ENCODE measurements at regions not wholly inside any gene's neighbourhood (a gene's known extent, or its start where the extent isn't known, plus 50 kb on each side); places are given as distances from the start of the nearest gene placed in this dataset.

DNA sequence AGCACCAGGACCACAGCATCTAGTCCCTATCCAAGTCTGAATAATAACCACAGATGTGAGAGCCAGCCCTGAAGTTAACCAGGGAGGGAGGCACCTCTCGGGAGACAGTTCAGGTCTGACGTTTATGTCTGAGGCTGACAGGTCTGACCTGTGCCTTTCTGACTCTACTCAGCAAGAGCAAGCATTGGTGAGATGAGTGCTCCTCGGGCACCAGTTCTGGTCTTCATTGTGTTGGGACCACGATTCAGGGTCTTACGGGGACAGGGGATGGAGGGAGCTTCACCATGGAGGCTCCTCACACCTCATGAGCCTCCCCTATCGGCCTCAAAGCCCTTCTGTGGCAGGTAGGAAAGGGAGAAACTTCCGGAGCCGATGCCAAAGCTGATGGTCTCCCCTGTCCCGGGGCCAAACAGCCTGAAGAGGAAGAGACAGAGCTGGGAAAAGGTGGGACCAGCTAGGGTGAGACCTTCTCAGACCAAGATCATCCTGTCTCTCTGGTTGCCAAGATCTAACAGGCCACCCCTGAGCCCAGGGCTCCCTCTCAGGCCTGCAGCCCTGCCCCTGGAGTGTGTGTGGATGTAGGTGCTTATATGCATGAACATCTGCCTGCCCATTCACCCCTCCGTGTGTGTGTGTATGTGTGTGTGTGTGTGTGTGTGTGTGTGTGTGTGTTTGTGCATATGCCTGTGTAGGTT lies 170.5 kb downstream of the VEGFA start:
- Histone ChIP-seq H3K9ac (ENCODE audit: low read length) (no peak overlapping the region), H3K36me3 (ENCODE audit: control insufficient read depth, low read depth, low read length) (no peaks in the 10 kb centered on the region), H3K4me1 (ENCODE audit: control insufficient read depth, low read depth, low read length) (no peaks in the 10 kb centered on the region), H3K9me3 (ENCODE audit: control insufficient read depth, low read depth, low read length) (no peaks in the 10 kb centered on the region), H3K27me3 (ENCODE audit: control insufficient read depth, insufficient read depth, low read length) (no peaks in the 10 kb centered on the region), H3K27ac (ENCODE audit: low read length) (no peak overlapping the region), H3K4me3 (ENCODE audit: low read length) (no peak overlapping the region)

DNA sequence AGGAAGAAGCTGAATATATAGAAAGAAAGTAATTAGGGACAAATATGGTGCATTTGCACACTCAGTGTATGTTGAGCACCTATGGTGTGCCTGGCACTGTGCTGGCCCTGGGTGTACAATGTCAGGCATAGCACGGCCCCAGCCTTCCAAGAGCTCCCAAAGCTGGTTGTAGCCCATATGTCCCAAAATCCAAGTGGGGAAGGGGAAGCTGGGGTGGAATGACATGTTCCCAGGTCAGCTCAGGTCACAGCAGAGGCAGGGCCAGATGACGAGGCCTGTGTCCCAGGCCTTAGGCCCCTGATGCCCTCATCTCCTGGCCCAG lies 170.0 kb downstream of the VEGFA start:
- Histone ChIP-seq H3K4me3 (ENCODE audit: low read length) (no peak overlapping the region), H3K27me3 (ENCODE audit: control insufficient read depth, insufficient read depth, low read length) (no peaks in the 10 kb centered on the region), H3K4me1 (ENCODE audit: control insufficient read depth, low read depth, low read length) (no peaks in the 10 kb centered on the region), H3K36me3 (ENCODE audit: control insufficient read depth, low read depth, low read length) (no peaks in the 10 kb centered on the region), H3K9ac (ENCODE audit: low read length) (no peak overlapping the region), H3K27ac (ENCODE audit: low read length) (no peak overlapping the region), H3K9me3 (ENCODE audit: control insufficient read depth, low read depth, low read length) (no peaks in the 10 kb centered on the region)

DNA sequence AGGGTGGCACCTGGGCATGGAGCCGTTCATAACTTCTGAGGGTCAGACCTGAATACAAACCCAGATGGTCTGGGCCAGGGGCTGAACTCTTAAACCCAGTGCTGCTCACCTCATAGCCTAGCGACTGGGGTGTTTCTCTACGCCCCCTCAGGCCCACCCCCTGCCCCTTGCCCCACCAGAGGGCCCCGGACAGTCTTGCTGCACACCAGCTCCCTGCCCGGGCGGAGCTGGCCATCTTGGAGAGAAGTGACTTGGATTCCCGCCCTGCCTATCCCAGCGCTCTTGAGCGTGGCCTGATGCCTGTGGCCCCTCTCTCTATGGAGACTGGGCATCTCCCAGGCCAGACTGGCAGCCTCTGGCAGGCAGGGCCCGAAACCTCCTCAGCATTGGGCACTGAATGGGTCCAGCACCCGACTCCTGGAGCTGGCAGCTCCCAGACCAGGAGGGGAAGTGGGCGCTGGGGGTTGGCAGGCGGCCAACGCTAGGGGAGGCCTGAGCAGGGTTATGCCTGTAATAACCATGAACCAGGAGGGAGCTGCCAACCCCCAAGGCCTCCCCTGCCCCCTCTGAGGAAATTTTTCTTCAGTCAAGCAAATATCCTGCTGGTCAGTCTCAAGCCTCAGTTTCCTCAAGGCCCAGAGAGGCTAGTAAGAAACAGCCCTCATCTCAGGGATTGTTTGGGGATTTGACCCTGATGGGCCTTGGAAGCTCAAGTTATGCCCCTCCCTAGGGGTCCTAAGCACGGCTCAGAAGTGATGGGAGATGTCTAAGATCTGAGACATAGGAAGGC lies 169.5 kb downstream of the VEGFA start:
- no peaks in the 10 kb centered on the region for H3K9me3 ChIP-seq (ENCODE audit: control insufficient read depth, low read depth, low read length)
- H3K9ac ChIP-seq (ENCODE audit: low read length): no peak overlapping the region
- no peaks in the 10 kb centered on the region for H3K36me3 ChIP-seq (ENCODE audit: control insufficient read depth, low read depth, low read length)
- H3K4me1 ChIP-seq (ENCODE audit: control insufficient read depth, low read depth, low read length): no peaks in the 10 kb centered on the region
- H3K4me3 ChIP-seq (ENCODE audit: low read length): no peak overlapping the region
- no peak overlapping the region for H3K27ac ChIP-seq (ENCODE audit: low read length)
- no peaks in the 10 kb centered on the region for H3K27me3 ChIP-seq (ENCODE audit: control insufficient read depth, insufficient read depth, low read length)

DNA sequence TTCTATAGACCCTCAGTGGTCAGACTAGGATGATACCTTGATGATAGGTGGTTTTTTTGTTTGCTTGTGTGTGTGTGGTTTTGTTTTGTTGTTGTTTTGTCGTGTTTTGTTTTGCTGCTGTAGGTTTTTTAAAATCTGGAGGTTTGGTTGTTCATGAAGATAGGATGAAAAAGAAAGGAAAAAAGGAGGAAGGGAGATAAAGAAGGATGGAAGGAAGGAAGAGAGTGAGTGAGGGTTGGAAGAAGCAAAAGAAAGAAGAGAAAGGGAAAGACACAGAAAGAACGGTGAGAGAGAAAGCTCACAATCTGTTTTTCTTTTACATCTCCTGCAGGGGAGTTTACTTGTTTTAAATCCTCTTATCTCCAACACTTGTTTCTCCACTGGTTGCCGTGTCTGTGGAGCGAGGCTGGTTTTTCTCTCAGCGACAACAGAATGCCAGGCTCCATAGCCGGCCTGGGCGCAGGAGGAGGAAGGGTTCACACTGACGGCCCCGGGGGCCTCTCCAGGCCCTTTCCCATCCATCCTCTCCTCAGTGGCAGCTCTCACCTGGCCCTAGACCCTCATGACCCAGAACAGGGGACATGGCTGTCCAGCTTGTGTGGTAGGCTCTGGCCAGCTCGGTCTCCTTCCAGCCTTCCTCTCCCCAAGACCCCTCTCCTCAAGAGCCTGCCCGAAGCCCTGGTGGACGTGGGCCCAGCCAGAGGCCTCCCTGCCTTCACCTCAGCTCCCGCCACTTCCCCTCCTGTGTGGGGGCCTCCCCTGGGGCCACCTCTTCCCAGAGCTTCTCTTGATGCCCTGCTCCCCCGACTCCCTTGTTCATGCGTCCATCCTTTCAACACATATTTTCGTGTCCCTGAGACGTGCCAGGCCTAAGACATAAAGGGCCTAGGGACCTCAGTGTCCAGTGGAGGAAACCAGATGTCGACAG lies 168.4 kb downstream of the VEGFA start:
- no peaks in the 10 kb centered on the region for H3K4me1 ChIP-seq (ENCODE audit: control insufficient read depth, low read depth, low read length)
- no peak overlapping the region for H3K9ac ChIP-seq (ENCODE audit: low read length)
- no peaks in the 10 kb centered on the region for H3K27me3 ChIP-seq (ENCODE audit: control insufficient read depth, insufficient read depth, low read length)

DNA sequence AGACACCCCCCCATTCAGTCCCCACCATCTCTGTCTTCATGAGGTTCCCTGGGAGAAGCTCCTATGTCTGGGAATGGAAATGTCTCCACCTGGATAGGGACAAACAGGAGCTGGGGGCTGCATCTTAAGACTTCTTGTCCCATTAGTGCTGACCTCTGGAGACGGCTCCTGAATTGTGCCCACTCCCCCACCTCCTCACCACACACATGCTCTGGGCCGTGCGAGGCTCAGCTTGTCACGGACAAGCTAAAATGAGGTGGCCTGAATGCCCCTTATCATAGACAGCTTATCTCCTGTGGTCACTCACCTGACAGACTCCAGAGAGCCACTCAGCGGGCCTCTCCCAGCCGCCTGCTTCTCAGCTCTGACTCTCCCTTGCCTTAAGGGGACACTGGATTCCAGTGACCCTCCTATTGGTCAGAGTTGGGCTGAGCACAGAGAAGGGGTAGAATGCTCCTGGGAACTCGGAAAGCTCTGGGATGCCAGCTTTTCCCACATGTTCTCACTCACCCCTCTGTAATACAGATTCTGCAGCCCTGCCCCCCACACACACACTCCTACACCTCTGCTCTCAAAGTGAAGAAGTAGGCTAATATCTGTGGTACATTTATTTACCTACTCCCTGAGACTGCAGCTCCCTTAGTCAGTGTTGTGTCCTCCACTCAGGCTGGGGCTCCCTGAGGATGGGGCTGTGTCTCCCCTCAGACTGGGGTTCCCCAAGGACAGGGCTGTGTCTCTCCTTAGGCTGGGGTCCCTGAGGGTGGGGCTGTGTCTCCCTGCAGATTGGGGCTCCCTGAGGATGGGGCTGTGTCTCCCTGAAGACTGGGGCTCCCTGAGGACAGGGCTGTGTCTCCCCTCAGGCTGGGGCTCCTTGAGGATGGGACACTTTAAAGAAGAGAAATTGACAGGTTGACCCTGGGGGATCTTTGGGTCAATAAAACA lies 167.5 kb downstream of the VEGFA start:
- Histone ChIP-seq H3K9ac (ENCODE audit: low read length) (no peak overlapping the region), H3K9me3 (ENCODE audit: control insufficient read depth, low read depth, low read length) (no peaks in the 10 kb centered on the region), H3K27me3 (ENCODE audit: control insufficient read depth, insufficient read depth, low read length) (no peaks in the 10 kb centered on the region), H3K27ac (ENCODE audit: low read length) (no peak overlapping the region), H3K4me1 (ENCODE audit: control insufficient read depth, low read depth, low read length) (no peaks in the 10 kb centered on the region), H3K4me3 (ENCODE audit: low read length) (no peak overlapping the region), H3K36me3 (ENCODE audit: control insufficient read depth, low read depth, low read length) (no peaks in the 10 kb centered on the region)

More for the DNA sequence above, 168.4 kb downstream of the VEGFA start:
- no peaks in the 10 kb centered on the region for H3K9me3 ChIP-seq (ENCODE audit: control insufficient read depth, low read depth, low read length)
- H3K27ac ChIP-seq (ENCODE audit: low read length): no peak overlapping the region
- H3K36me3 ChIP-seq (ENCODE audit: control insufficient read depth, low read depth, low read length): no peaks in the 10 kb centered on the region
- no peak overlapping the region for H3K4me3 ChIP-seq (ENCODE audit: low read length)

DNA sequence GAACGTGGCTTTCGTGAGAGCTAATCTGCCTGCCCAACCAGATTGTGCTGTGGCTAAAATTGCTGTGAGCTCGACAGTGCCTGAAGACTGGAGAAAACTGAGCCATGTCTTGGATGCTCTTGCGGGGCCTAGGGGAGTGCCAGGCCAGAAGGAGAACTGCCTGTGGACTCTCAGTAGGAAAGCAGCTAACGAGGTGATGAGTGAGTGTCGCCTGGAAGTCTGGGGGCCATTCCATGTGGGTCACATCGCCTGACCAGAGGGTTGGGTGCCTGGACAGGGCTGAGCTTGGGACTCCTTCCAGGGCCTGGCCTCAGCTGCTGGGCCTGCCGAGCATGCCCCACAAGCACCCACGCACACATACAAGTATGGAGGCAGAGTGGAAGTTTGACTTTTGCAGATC lies 166.5 kb downstream of the VEGFA start:
- no peaks in the 10 kb centered on the region for H3K36me3 ChIP-seq (ENCODE audit: control insufficient read depth, low read depth, low read length)
- H3K27ac ChIP-seq (ENCODE audit: low read length): no peak overlapping the region
- no peaks in the 10 kb centered on the region for H3K4me1 ChIP-seq (ENCODE audit: control insufficient read depth, low read depth, low read length)
- H3K4me3 ChIP-seq (ENCODE audit: low read length): no peak overlapping the region
- no peaks in the 10 kb centered on the region for H3K27me3 ChIP-seq (ENCODE audit: control insufficient read depth, insufficient read depth, low read length)
- H3K9me3 ChIP-seq (ENCODE audit: control insufficient read depth, low read depth, low read length): no peaks in the 10 kb centered on the region
- H3K9ac ChIP-seq (ENCODE audit: low read length): no peak overlapping the region

DNA sequence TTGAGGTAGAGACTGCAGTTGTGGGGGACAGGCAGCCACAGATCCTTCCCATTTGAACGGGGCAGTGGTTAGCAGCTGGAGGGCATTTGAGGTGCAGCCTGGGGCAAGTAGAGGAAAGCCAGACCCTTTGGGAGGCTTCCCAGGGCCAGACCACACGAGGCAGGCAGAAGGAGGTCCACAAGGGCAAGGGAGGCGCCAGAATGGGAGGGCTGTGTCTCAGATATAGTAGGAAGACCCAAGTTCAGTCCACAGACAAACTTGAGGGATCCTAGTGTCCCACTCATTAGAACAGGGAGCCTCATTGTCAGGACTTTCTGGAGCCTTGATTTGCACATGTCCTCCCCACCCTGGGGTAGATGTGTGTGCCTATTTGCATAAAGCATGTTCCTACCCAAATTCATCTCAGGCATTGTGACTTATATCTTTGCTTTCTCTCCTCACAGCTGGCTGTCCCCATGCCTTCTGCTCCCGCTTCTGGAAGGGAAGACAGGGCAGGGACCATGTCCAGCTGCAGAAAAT lies 166.0 kb downstream of the VEGFA start:
- no peak overlapping the region for H3K4me3 ChIP-seq (ENCODE audit: low read length)
- no peaks in the 10 kb centered on the region for H3K9me3 ChIP-seq (ENCODE audit: control insufficient read depth, low read depth, low read length)
- H3K27me3 ChIP-seq (ENCODE audit: control insufficient read depth, insufficient read depth, low read length): no peaks in the 10 kb centered on the region
- H3K4me1 ChIP-seq (ENCODE audit: control insufficient read depth, low read depth, low read length): no peaks in the 10 kb centered on the region
- no peak overlapping the region for H3K9ac ChIP-seq (ENCODE audit: low read length)
- H3K27ac ChIP-seq (ENCODE audit: low read length): no peak overlapping the region
- H3K36me3 ChIP-seq (ENCODE audit: control insufficient read depth, low read depth, low read length): no peaks in the 10 kb centered on the region

DNA sequence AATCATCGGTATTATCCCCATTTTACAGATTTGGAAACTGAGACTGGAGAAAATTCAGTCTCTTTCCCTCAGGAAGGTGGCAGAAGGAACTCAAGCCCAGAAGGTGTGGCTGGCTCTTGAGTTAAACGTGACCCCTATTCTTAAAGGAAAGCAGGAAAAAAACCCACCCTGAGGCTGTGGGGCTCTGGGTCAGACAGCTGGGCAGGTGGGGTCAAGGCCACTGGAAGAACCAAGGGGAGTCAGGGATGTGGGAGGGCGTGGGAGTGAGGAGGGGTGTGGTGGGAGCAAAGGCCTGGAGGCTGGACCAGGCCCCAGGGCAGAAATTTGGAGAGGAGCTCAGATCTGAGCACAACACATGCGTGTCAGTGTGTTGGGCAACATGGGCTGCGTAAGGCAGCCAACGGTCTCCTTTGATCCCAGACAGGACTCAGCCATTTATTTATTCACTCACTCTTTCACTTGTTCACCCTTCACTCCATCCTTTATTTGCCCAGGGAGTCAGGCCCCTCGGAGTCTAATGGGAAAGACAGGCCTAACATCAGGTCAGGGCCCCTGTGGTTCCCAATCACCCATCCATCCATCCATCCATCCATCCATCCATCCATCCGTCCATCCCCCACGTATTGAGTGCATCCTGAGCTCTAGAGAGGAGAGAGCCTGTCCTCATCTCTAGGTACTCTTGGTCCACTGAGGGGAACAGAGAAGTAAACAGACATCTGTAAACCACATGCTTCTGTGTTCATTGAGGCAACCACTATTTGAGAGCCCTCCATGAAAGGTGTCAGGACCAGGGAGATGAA lies 165.0 kb downstream of the VEGFA start:
- no peaks in the 10 kb centered on the region for H3K27me3 ChIP-seq (ENCODE audit: control insufficient read depth, insufficient read depth, low read length)
- H3K36me3 ChIP-seq (ENCODE audit: control insufficient read depth, low read depth, low read length): no peaks in the 10 kb centered on the region
- no peak overlapping the region for H3K27ac ChIP-seq (ENCODE audit: low read length)
- H3K9me3 ChIP-seq (ENCODE audit: control insufficient read depth, low read depth, low read length): no peaks in the 10 kb centered on the region
- H3K9ac ChIP-seq (ENCODE audit: low read length): no peak overlapping the region
- H3K4me3 ChIP-seq (ENCODE audit: low read length): no peak overlapping the region
- H3K4me1 ChIP-seq (ENCODE audit: control insufficient read depth, low read depth, low read length): no peaks in the 10 kb centered on the region

DNA sequence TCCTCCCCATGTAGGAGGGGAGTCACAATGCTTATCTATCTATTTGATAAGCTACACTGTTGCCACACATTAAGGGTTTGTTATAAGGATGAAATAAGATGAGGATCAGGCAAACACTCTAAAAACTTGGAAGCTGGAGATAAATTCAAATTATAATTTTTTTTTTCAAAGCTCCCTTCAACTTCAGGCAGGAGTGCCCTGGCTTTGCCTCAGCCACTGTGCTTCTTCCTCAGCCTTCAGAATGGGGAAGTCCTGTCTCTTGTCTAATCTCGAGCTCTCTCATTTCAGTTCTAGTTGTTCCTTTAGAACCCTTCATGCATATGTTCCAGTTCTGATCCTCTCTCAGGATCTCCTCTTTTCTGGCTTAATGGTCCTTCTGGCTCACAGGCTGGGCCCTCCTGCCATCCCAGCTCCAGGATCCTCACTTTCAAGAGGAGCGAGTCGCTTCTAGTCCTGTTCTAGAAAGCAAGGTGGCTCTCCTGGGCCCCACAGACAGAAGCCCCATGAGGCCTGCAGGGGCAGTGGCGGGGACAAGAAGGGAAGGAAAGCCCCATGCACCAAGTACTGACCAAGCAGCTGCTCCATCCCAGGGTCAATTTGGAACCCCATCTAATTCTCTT lies 164.3 kb downstream of the VEGFA start:
- H3K36me3 ChIP-seq (ENCODE audit: control insufficient read depth, low read depth, low read length): no peaks in the 10 kb centered on the region
- H3K27me3 ChIP-seq (ENCODE audit: control insufficient read depth, insufficient read depth, low read length): no peaks in the 10 kb centered on the region
- H3K9ac ChIP-seq (ENCODE audit: low read length): no peak overlapping the region
- no peak overlapping the region for H3K27ac ChIP-seq (ENCODE audit: low read length)
- no peaks in the 10 kb centered on the region for H3K4me1 ChIP-seq (ENCODE audit: control insufficient read depth, low read depth, low read length)
- no peaks in the 10 kb centered on the region for H3K9me3 ChIP-seq (ENCODE audit: control insufficient read depth, low read depth, low read length)
- H3K4me3 ChIP-seq (ENCODE audit: low read length): no peak overlapping the region
